ENCODE measurements at regions not wholly inside any gene's neighbourhood (a gene's known extent, or its start where the extent isn't known, plus 50 kb on each side); places are given as distances from the start of the nearest gene placed in this dataset.

DNA sequence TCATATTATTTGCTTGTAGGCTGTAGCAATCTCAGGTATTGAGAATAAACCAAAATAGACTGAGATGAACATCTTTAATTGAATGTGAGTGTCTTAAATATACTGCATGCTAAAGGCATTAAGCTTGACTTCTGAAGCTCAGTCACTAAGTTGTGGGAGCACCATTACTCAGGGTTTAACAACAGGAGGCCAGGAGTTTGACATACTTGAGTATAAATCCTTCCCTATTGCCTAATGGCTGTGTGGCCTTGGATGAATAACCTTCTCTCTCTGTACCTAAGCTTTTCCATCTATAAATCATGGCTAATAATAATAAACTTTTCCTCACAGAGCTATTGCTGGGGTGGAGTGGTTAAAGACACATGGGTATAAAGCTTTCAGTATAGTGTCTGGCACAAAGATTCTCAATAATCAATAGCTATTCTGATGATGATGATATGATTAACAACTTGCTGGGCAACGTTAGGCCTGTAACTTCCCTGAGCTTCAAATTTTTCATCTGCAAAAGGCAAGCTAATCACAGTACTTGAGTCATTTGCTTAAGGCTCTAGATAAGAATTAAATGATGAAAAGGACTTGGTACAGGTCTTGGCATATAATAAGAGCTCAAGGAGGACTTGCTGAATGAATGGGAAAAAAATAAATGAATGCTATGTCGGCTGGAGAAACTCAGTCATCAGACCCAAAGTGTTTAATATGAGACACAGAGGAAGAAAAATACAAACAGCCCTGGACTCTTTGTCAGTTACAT lies 174.0 kb upstream of the IL12B start:
- TF ChIP-seq, protein P1, sequence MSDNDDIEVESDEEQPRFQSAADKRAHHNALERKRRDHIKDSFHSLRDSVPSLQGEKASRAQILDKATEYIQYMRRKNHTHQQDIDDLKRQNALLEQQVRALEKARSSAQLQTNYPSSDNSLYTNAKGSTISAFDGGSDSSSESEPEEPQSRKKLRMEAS (IDR thresholded peaks at IDR 0.05) = no peak
- TF ChIP-seq TAF1 (conservative IDR thresholded peaks at IDR 0.05) (no peak), FOXA1 (IDR thresholded peaks at IDR 0.05) (no peak), SP1 (IDR thresholded peaks at IDR 0.05) (no peak), EGR1 (IDR thresholded peaks at IDR 0.05; ENCODE audit: low read depth in 2 of 2) (no peak), RAD21 (IDR thresholded peaks at IDR 0.05) (no peak), HNF4A (conservative IDR thresholded peaks at IDR 0.05) (no peak), GABPA (IDR thresholded peaks at IDR 0.05 in 1 of 2, conservative IDR thresholded peaks at IDR 0.05 in 1 of 2) (no peak), YY1 (IDR thresholded peaks at IDR 0.05) (no peak), FOXA2 (IDR thresholded peaks at IDR 0.05) (no peak)
- TF ChIP-seq, protein P2, sequence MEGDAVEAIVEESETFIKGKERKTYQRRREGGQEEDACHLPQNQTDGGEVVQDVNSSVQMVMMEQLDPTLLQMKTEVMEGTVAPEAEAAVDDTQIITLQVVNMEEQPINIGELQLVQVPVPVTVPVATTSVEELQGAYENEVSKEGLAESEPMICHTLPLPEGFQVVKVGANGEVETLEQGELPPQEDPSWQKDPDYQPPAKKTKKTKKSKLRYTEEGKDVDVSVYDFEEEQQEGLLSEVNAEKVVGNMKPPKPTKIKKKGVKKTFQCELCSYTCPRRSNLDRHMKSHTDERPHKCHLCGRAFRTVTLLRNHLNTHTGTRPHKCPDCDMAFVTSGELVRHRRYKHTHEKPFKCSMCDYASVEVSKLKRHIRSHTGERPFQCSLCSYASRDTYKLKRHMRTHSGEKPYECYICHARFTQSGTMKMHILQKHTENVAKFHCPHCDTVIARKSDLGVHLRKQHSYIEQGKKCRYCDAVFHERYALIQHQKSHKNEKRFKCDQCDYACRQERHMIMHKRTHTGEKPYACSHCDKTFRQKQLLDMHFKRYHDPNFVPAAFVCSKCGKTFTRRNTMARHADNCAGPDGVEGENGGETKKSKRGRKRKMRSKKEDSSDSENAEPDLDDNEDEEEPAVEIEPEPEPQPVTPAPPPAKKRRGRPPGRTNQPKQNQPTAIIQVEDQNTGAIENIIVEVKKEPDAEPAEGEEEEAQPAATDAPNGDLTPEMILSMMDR (IDR thresholded peaks at IDR 0.05; ENCODE audit: low read depth, low read length, missing input control) = no peak
- TF ChIP-seq, protein P3, sequence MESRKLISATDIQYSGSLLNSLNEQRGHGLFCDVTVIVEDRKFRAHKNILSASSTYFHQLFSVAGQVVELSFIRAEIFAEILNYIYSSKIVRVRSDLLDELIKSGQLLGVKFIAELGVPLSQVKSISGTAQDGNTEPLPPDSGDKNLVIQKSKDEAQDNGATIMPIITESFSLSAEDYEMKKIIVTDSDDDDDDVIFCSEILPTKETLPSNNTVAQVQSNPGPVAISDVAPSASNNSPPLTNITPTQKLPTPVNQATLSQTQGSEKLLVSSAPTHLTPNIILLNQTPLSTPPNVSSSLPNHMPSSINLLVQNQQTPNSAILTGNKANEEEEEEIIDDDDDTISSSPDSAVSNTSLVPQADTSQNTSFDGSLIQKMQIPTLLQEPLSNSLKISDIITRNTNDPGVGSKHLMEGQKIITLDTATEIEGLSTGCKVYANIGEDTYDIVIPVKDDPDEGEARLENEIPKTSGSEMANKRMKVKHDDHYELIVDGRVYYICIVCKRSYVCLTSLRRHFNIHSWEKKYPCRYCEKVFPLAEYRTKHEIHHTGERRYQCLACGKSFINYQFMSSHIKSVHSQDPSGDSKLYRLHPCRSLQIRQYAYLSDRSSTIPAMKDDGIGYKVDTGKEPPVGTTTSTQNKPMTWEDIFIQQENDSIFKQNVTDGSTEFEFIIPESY (IDR thresholded peaks at IDR 0.05) = no peak
- TF ChIP-seq, protein P4, sequence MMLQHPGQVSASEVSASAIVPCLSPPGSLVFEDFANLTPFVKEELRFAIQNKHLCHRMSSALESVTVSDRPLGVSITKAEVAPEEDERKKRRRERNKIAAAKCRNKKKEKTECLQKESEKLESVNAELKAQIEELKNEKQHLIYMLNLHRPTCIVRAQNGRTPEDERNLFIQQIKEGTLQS (IDR thresholded peaks at IDR 0.05) = no peak
- TF ChIP-seq, protein P5, sequence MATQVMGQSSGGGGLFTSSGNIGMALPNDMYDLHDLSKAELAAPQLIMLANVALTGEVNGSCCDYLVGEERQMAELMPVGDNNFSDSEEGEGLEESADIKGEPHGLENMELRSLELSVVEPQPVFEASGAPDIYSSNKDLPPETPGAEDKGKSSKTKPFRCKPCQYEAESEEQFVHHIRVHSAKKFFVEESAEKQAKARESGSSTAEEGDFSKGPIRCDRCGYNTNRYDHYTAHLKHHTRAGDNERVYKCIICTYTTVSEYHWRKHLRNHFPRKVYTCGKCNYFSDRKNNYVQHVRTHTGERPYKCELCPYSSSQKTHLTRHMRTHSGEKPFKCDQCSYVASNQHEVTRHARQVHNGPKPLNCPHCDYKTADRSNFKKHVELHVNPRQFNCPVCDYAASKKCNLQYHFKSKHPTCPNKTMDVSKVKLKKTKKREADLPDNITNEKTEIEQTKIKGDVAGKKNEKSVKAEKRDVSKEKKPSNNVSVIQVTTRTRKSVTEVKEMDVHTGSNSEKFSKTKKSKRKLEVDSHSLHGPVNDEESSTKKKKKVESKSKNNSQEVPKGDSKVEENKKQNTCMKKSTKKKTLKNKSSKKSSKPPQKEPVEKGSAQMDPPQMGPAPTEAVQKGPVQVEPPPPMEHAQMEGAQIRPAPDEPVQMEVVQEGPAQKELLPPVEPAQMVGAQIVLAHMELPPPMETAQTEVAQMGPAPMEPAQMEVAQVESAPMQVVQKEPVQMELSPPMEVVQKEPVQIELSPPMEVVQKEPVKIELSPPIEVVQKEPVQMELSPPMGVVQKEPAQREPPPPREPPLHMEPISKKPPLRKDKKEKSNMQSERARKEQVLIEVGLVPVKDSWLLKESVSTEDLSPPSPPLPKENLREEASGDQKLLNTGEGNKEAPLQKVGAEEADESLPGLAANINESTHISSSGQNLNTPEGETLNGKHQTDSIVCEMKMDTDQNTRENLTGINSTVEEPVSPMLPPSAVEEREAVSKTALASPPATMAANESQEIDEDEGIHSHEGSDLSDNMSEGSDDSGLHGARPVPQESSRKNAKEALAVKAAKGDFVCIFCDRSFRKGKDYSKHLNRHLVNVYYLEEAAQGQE (IDR thresholded peaks at IDR 0.05) = no peak
